Body of pancreas (tissue), 4 donors: ENCODE measurements at regions not wholly inside any gene's neighbourhood (a gene's known extent, or its start where the extent isn't known, plus 50 kb on each side); places are given as distances from the start of the nearest gene placed in this dataset.

Experiments
- ATAC-seq: fragments of 150-250 bp; one replicate; pipeline ENCODE4 v1.9.1; 2016
- DNase-seq, 4 donors: peaks; one replicate each; pipeline ENCODE4 v3.0.0-alpha.2; 2019
- H3K27ac ChIP-seq, 4 donors: fragments of 200-600 bp; sonication (generic); 1 replicate in 3 of 4; 2 replicates in 1 of 4; pipeline versions ENCODE4 v1.5.1 to v1.6.1; 2016 to 2019; ENCODE audit warnings: mild to moderate bottlenecking in 1 of 4, mixed read lengths in 1 of 4, moderate library complexity in 1 of 4
- H3K27me3 ChIP-seq, 2 donors: fragments of 200-600 bp; sonication (generic); one replicate each; pipeline ENCODE4 v1.6.0; 2016; ENCODE audit warnings: mild to moderate bottlenecking in 1 of 2
- H3K36me3 ChIP-seq, 2 donors: fragments of 200-600 bp; sonication (generic); replicated peaks in 1 of 2; 2 replicates each; pipeline ENCODE4 v1.5.1; 2016; ENCODE audit warnings: low read depth in 2 of 2; ENCODE audit not compliant: insufficient read depth in 1 of 2
- H3K4me1 ChIP-seq: fragments of 200-600 bp; sonication (generic); one replicate; pipeline ENCODE4 v1.6.0; 2016
- H3K4me3 ChIP-seq, 2 donors: fragments of 200-600 bp; sonication (generic); 1 replicate in 1 of 2; 2 replicates in 1 of 2; pipeline ENCODE4 v1.5.1; 2016 to 2019
- H3K9me3 ChIP-seq, 3 donors: fragments of 200-600 bp; sonication (generic); 1 replicate in 2 of 3; 2 replicates in 1 of 3; pipeline ENCODE4 v1.5.1; 2016
- POLR2A ChIP-seq, 3 donors: fragments of 450-650 bp; IDR thresholded peaks; one replicate each; pipeline ENCODE4 v1.6.1; 2016; ENCODE audit warnings: antibody characterized with exemption in 3 of 3, mild to moderate bottlenecking in 2 of 3
- WGBS, 2 donors: methylation state at CpG; one replicate each; pipeline ENCODE4 v1.1.5; 2017; 5-methylcytosine and 5-hydroxymethylcytosine counted together
- intact Hi-C: fragments of 100-400 bp; cut with DNase I; formaldehyde crosslinking; loops from one replicate; pipeline ENCODE4 v1.15.1; 2023
- TF ChIP-seq, protein P1 (sequence below), 7 experiments: fragments of 450-650 bp in 4 of 7; fragments of 200-600 bp in 3 of 7; sonication (generic) in 3 of 7; IDR thresholded peaks; one replicate each; pipeline ENCODE4 v1.5.1; 2016 to 2019; ENCODE audit warnings: antibody characterized with exemption in 7 of 7

DNA sequence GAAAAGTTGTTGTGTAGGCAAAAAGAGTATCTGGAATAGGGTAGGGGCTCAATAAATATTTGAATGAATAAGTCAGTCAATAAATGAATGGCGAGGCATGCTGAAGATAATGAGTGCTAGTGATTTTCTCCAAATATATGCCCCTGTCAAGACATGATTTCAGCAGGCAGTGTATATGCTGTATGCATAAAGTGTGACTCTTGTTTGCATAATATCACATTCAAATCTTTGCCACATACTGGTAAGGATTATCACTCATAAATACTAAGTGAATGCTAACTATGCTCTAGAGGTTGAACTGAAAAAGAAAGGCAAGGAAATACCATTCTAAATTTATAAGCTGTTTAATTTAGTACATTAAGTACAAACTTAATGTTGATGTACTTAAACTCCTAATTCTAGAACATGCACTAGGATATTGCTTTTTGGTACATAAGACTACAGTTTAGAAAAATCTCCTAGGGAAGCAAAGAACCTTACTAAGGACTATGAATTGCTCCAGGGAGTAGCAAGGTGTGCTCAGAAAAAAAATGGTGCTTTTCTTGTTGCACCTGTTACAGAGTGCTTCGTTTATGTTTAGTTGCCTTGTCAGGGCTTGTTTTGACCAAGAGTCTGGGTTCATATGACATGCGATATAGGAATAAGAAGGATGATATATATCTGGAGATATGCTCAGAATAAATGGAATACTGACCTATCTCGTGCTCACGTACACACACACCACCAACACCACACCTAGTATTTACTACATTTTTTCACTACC is 224.0 kb upstream of the TANK start:
- 83 to 85% methylated on average over 5 of the region's 5 CpGs for WGBS, 2 donors
- Histone ChIP-seq H3K4me3 (no peak overlapping the region), H3K36me3 (no peaks in the 10 kb centered on the region), H3K4me1 (no peaks in the 10 kb centered on the region), H3K27ac (no peak overlapping the region), H3K9me3 (no peaks in the 10 kb centered on the region), H3K27me3 (no peaks in the 10 kb centered on the region)
- TF ChIP-seq, protein P1, sequence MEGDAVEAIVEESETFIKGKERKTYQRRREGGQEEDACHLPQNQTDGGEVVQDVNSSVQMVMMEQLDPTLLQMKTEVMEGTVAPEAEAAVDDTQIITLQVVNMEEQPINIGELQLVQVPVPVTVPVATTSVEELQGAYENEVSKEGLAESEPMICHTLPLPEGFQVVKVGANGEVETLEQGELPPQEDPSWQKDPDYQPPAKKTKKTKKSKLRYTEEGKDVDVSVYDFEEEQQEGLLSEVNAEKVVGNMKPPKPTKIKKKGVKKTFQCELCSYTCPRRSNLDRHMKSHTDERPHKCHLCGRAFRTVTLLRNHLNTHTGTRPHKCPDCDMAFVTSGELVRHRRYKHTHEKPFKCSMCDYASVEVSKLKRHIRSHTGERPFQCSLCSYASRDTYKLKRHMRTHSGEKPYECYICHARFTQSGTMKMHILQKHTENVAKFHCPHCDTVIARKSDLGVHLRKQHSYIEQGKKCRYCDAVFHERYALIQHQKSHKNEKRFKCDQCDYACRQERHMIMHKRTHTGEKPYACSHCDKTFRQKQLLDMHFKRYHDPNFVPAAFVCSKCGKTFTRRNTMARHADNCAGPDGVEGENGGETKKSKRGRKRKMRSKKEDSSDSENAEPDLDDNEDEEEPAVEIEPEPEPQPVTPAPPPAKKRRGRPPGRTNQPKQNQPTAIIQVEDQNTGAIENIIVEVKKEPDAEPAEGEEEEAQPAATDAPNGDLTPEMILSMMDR (IDR thresholded peaks at IDR 0.05): no peak
- TF ChIP-seq POLR2A (IDR thresholded peaks at IDR 0.05): no peak
- intact Hi-C loops: no loop called here
- DNase-seq (no peak), ATAC-seq (no peak)

DNA sequence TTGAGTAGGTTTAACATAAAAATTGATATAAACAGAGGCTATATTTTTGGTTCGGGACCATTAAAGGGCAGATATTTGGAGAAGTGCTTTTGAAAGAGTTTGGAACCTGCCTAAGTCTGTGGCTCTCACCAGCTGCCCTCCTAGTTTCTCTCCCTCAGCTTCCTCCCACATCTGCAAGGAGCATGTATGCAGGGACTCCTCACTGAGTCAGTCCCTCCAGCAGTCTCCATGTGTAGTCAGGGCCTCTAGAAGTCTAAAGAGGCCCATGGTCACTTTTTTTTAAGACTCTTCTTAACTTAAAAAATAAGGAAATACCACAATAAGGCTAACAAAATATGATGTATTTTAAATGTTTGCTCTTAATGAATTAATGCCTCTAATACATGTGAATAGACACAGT is 220.0 kb upstream of the TANK start:
- Histone ChIP-seq H3K36me3 (no peaks in the 10 kb centered on the region), H3K4me1 (no peaks in the 10 kb centered on the region), H3K27ac (no peak overlapping the region), H3K9me3 (no peaks in the 10 kb centered on the region), H3K27me3 (no peaks in the 10 kb centered on the region), H3K4me3 (no peak overlapping the region)
- TF ChIP-seq, protein P1 (IDR thresholded peaks at IDR 0.05): no peak
- TF ChIP-seq POLR2A (IDR thresholded peaks at IDR 0.05): no peak
- intact Hi-C loops: no loop called here
- DNase-seq: no peak
- no peak for ATAC-seq
- WGBS, 2 donors: 82 to 92% methylated on average over 1 of the region's 1 CpG

DNA sequence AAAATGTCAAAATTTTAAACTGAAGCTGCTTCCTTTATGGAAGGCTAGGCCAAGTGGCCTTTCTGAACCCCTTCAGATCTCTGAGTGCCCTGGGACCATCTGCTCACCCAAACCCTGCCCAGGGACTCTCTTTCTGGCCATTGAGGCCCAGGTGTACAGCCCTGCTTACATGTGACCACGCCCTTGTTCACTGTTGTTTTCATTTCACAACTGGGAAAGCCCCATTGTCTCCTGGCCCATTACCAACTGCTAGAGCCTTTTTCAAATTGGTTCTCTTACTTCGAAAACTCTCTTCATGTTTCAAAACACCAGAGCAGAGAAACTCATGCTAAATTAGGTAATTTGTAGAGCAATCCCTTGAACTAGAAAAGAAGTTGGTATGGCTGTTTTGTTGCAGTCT is 219.5 kb upstream of the TANK start:
- no peaks in the 10 kb centered on the region for H3K27me3 ChIP-seq
- intact Hi-C loops: no loop called here
- no peak for DNase-seq
- no peaks in the 10 kb centered on the region for H3K4me1 ChIP-seq
- no peaks in the 10 kb centered on the region for H3K9me3 ChIP-seq
- whole genome bisulfite sequencing, 2 donors: 60 to 68% methylated on average over 2 of the region's 2 CpGs
- no peaks in the 10 kb centered on the region for H3K36me3 ChIP-seq
- TF ChIP-seq POLR2A (IDR thresholded peaks at IDR 0.05): no peak
- TF ChIP-seq, protein P1 (IDR thresholded peaks at IDR 0.05): no peak
- no peak for ATAC-seq
- H3K27ac ChIP-seq: no peak overlapping the region
- no peak overlapping the region for H3K4me3 ChIP-seq

DNA sequence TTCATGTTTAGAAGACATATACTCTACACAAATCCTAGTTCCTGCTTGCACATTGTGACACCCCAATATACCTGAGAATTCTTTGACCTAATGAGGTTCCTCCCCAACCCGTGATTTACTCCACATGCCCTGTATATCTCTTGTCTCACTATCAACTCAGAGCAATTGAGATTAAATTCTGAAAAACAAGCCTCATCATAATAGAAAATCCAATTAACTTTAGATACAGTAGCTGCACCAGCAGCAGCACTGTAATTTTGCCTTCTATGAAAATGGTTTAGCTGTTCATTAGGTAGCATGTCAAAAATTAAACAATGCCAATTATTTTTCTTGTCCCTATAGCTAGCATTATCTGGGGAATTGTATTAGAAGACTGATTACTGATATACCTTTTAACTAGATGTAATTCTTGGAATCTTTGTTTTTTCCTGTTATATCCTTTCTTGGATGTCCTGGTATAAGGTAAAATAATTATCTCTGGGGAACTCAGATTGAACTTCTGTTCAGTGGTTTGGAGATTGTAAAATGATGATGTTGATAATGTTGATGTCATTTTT is 218.9 kb upstream of the TANK start:
- no peak for DNase-seq
- ATAC-seq: no peak
- no peaks in the 10 kb centered on the region for H3K36me3 ChIP-seq
- no peaks in the 10 kb centered on the region for H3K4me1 ChIP-seq
- intact Hi-C loops: no loop called here
- H3K9me3 ChIP-seq: no peaks in the 10 kb centered on the region
- no peaks in the 10 kb centered on the region for H3K27me3 ChIP-seq
- H3K4me3 ChIP-seq: no peak overlapping the region
- 37 to 46% methylated on average over 1 of the region's 1 CpG for WGBS, 2 donors
- H3K27ac ChIP-seq: no peak overlapping the region
- TF ChIP-seq, protein P1 (IDR thresholded peaks at IDR 0.05): no peak
- TF ChIP-seq POLR2A (IDR thresholded peaks at IDR 0.05): no peak
